Stomach (tissue), 8 donors: ENCODE measurements at regions not wholly inside any gene's neighbourhood (a gene's known extent, or its start where the extent isn't known, plus 50 kb on each side); places are given as distances from the start of the nearest gene placed in this dataset.

Experiments used
- DNase-seq, 2 donors: peaks; one replicate each; pipeline versions ENCODE4 v3.0.0 to v3.0.0-alpha.2; 2013 to 2019
- H3K27ac ChIP-seq, 5 donors: fragments of 200-600 bp in 4 of 5; sonication (generic) in 4 of 5; one replicate each; pipeline ENCODE4 v1.5.1; 2013 to 2019; ENCODE audit warnings: mild to moderate bottlenecking in 1 of 5, moderate library complexity in 1 of 5
- H3K27me3 ChIP-seq, 3 donors: fragments of 200-600 bp; sonication (generic); one replicate each; pipeline ENCODE4 v1.5.1; 2017 to 2019; ENCODE audit warnings: mixed run types in 1 of 3
- H3K36me3 ChIP-seq, 4 donors: fragments of 200-600 bp; sonication (generic); 1 replicate in 3 of 4; 2 replicates in 1 of 4; pipeline ENCODE4 v1.5.1; 2016 to 2019
- H3K4me1 ChIP-seq, 4 donors: fragments of 200-600 bp; sonication (generic); one replicate each; pipeline ENCODE4 v1.5.1; 2016 to 2019
- H3K4me3 ChIP-seq, 4 donors: fragments of 200-600 bp; sonication (generic) in 3 of 4; one replicate each; pipeline ENCODE4 v1.5.1; 2016 to 2019; ENCODE audit warnings: mild to moderate bottlenecking in 1 of 4
- H3K9me3 ChIP-seq, 4 donors: fragments of 200-600 bp; sonication (generic); one replicate each; pipeline ENCODE4 v1.5.1; 2016 to 2019
- EP300 ChIP-seq: sonication (generic); formaldehyde crosslinking; IDR thresholded peaks from one replicate; pipeline ENCODE4 v1.6.1; 2017; ENCODE audit warnings: antibody characterized with exemption
- POLR2A ChIP-seq, 4 donors: fragments of 450-650 bp; IDR thresholded peaks; one replicate each; pipeline ENCODE4 v1.6.1; 2016; ENCODE audit warnings: antibody characterized with exemption in 4 of 4, control low read depth in 2 of 4, mild to moderate bottlenecking in 1 of 4, moderate library complexity in 1 of 4
- POLR2AphosphoS5 ChIP-seq, 3 donors: sonication (generic); formaldehyde crosslinking; IDR thresholded peaks; one replicate each; pipeline ENCODE4 v1.6.1; 2016; ENCODE audit warnings: antibody characterized with exemption in 3 of 3
- WGBS, 5 donors: extraction: QIAGEN DNeasy Blood & Tissue Kit in 3 of 5; methylation state at CpG; one replicate each; pipeline versions ENCODE4 v1.1.5 to v1.1.7; 2013 to 2018; 5-methylcytosine and 5-hydroxymethylcytosine counted together
- intact Hi-C: fragments of 100-400 bp; cut with DNase I; formaldehyde crosslinking; loops from one replicate; pipeline ENCODE4 v1.15.1; 2023; ENCODE audit warnings: low total_unique reads
- TF ChIP-seq, protein P1 (sequence below), 7 experiments: fragments of 450-650 bp in 4 of 7; fragments of 200-600 bp in 3 of 7; sonication (generic) in 3 of 7; IDR thresholded peaks; one replicate each; pipeline ENCODE4 v1.5.1; 2016 to 2019; ENCODE audit warnings: antibody characterized with exemption in 7 of 7, control low read depth in 2 of 7, mild to moderate bottlenecking in 1 of 7
- donor health status: healthy with polysubstance abuse.
- donor health status: Bipolar disorder and iron deficiency.
- donor health status: healthy.

DNA sequence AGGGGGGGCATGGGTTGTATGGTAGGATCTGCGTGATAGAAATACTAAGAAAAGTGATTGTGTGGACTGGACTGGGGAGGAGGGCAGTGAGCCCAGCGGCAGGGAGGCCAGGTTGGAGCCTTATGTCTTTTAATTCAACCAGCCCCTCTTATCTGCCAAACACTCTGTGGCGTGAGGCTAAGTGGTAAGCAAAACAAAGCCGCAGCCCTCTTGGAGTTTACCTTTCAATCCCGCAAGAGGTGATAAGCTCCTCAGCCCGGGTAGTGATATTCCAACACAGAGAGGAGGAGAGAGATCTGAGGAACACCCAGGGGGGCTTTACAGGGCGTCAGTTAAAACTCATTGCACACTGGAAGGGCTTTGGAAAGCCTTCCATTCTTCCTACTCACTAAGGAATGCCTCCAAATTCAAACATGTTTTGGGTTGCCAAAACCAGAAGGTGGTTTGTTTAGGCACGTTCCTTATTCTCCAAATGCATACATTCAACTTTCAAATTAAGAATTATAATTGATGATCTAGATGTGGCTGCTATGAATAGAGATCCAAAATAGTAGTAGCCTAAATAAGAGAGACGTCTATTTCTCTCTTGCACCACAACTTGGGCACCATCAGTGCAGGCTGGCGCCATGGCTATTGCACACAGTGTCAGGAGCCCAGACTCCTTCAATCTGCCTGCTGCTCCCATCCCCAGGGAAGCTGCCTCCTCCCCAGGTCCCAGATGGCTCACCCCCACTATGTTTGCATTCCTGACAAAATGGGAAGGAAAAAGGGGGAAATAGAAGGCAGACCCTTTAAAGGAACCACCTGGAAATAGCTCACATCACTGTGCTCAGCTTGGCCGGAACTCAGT lies 75.1 kb upstream of the FSTL4 start:
- Histone ChIP-seq H3K9me3 (no peaks in the 10 kb centered on the region), H3K4me3 (no peak overlapping the region), H3K36me3 (no peaks in the 10 kb centered on the region), H3K27ac (no peak overlapping the region), H3K27me3 (peaks cover 0 to 51% (median 5%) of the 10 kb centered on the region in 3 donors), H3K4me1 (no peaks in the 10 kb centered on the region)
- TF ChIP-seq, protein P1, sequence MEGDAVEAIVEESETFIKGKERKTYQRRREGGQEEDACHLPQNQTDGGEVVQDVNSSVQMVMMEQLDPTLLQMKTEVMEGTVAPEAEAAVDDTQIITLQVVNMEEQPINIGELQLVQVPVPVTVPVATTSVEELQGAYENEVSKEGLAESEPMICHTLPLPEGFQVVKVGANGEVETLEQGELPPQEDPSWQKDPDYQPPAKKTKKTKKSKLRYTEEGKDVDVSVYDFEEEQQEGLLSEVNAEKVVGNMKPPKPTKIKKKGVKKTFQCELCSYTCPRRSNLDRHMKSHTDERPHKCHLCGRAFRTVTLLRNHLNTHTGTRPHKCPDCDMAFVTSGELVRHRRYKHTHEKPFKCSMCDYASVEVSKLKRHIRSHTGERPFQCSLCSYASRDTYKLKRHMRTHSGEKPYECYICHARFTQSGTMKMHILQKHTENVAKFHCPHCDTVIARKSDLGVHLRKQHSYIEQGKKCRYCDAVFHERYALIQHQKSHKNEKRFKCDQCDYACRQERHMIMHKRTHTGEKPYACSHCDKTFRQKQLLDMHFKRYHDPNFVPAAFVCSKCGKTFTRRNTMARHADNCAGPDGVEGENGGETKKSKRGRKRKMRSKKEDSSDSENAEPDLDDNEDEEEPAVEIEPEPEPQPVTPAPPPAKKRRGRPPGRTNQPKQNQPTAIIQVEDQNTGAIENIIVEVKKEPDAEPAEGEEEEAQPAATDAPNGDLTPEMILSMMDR (IDR thresholded peaks at IDR 0.05): no peak
- 37 to 47% (median 40%) methylated on average over 11 of the region's 11 CpGs for WGBS, 5 donors
- intact Hi-C loops: no loop called here
- DNase-seq: peak in 1 of 2 donors; percentile 13

DNA sequence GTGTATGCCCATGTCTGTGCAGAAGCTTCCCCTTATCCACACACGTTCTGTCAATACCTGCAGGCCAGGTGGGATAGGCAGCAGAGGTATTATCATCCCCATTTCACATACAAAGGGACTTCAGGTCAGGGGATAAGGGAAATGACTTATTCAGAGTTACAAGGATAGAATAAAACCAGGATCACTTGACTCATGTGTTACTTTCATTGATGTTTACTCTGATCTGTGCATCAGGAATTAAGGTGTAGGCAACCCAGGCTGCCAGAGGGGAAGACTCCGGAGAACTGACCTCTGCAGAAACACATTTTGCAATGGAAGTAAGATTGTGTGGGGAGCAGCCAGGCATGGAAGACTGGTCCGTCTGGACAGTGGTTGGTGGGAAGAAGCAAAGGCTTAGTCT lies 74.2 kb upstream of the FSTL4 start:
- peaks cover 0 to 43% (median 5%) of the 10 kb centered on the region in 3 donors for H3K27me3 ChIP-seq
- TF ChIP-seq POLR2AphosphoS5 (IDR thresholded peaks at IDR 0.05) (no peak), POLR2A (IDR thresholded peaks at IDR 0.05) (no peak), EP300 (no peak)
- TF ChIP-seq, protein P1 (IDR thresholded peaks at IDR 0.05): no peak
- intact Hi-C loops: no loop called here

DNA sequence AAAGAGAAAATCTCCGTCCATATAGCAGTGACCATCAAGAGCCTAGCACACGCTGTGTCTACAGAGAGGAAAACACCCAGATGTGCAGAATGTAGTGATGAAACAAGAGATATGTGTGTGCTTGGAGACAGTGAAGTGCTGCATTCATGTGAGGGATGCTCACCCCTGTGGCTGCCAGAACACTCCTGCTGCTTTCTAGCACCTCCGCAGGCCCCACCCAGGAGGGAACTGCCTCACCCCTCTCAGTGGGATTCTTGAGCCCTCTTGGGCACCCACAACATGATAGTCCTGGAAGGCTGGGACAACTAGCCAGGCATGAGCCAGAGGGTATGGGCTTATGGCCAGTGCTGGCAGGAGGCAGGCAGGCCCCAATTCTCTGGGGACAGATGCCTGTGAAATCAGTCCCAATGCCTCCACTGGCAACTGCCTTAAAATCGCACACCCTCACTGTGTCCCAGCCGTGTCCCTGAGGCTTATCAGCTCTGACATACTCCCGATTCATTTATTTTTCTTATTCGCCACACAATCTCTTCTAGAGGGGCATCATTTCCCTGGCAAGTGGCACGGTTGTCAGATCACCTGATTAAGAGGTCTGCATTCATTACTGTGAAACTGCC lies 73.2 kb upstream of the FSTL4 start:
- intact Hi-C loops: no loop called here
- no peak for TF ChIP-seq EP300
- TF ChIP-seq POLR2A (IDR thresholded peaks at IDR 0.05): no peak
- TF ChIP-seq POLR2AphosphoS5 (IDR thresholded peaks at IDR 0.05): no peak
- TF ChIP-seq, protein P1 (IDR thresholded peaks at IDR 0.05): no peak
- H3K4me1 ChIP-seq: no peaks in the 10 kb centered on the region

More for the DNA sequence above, 74.2 kb upstream of the FSTL4 start:
- Histone ChIP-seq H3K36me3 (no peaks in the 10 kb centered on the region), H3K4me3 (no peak overlapping the region), H3K9me3 (no peaks in the 10 kb centered on the region), H3K27ac (no peak overlapping the region), H3K4me1 (no peaks in the 10 kb centered on the region)
- DNase-seq: peak in 1 of 2 donors; percentile 4
- WGBS, 5 donors: 55 to 74% (median 56%) methylated on average over 3 of the region's 3 CpGs

DNA sequence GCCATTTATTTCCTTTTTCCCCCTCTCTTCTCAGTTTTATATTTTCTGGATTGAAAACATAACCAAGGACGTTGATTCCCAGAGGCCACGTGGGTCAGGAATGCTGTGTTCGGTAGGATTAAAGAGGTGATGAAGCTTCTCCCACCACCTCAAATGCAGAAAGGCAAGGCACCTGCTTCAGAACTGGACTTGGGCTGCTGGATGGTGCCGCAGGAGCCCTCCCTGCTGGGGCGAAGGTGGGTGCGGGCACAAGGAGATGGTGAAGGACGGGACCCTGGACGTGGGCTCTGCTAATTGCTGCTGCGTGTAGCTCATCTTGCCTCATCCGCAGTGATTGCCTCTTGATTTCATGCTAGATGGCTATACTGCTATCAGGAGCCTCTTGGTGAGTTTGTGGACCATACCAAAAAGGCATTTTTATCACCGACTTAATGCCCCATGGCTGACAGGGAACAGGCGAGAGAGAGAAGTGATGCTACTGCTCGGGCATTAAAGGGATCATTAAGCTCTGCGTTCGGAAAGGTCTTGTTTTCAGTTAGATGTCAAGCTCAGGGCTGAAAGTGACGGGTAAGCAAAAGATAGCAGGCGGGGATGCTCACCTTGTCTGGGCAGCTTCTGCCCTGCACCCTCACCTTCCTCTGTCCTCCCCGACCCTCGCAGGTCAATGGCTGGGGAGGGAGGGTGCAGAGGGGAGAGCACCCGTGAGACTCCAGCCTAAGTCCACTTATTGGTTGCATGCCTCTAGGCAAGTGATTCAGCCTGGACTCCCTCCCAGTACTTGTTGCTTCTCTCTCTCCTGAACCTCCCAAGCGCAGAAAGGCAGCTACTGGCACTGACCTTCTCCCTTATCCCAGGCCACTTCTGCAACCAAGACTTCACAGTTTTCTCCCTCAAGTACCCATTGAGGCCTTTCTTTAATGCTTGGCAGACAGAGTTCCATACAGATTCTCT lies 71.6 kb upstream of the FSTL4 start:
- intact Hi-C loops: no loop called here

More for the DNA sequence above, 73.2 kb upstream of the FSTL4 start:
- Histone ChIP-seq H3K36me3 (no peaks in the 10 kb centered on the region), H3K27ac (no peak overlapping the region), H3K9me3 (no peaks in the 10 kb centered on the region), H3K4me3 (no peak overlapping the region), H3K27me3 (peaks cover 0 to 37% (median 5%) of the 10 kb centered on the region in 3 donors)
- 59 to 75% (median 66%) methylated on average over 7 to 8 of the region's 8 CpGs for WGBS, 5 donors
- DNase-seq: peak in 1 of 2 donors; percentile 4

More for the DNA sequence above, 71.6 kb upstream of the FSTL4 start:
- TF ChIP-seq EP300 (no peak), POLR2A (IDR thresholded peaks at IDR 0.05) (no peak), POLR2AphosphoS5 (IDR thresholded peaks at IDR 0.05) (no peak)
- TF ChIP-seq, protein P1 (IDR thresholded peaks at IDR 0.05): no peak
- 78 to 90% (median 85%) methylated on average over 20 to 21 of the region's 21 CpGs for WGBS, 5 donors
- no peaks in the 10 kb centered on the region for H3K4me1 ChIP-seq
- peaks cover 0 to 24% (median 0%) of the 10 kb centered on the region in 3 donors for H3K27me3 ChIP-seq
- H3K4me3 ChIP-seq: no peak overlapping the region
- H3K36me3 ChIP-seq: no peaks in the 10 kb centered on the region
- H3K27ac ChIP-seq: no peak overlapping the region
- no peaks in the 10 kb centered on the region for H3K9me3 ChIP-seq
- DNase-seq: peak in 1 of 2 donors; percentile 14
